ENCODE measurements at regions not wholly inside any gene's neighbourhood (a gene's known extent, or its start where the extent isn't known, plus 50 kb on each side); places are given as distances from the start of the nearest gene placed in this dataset.

DNA sequence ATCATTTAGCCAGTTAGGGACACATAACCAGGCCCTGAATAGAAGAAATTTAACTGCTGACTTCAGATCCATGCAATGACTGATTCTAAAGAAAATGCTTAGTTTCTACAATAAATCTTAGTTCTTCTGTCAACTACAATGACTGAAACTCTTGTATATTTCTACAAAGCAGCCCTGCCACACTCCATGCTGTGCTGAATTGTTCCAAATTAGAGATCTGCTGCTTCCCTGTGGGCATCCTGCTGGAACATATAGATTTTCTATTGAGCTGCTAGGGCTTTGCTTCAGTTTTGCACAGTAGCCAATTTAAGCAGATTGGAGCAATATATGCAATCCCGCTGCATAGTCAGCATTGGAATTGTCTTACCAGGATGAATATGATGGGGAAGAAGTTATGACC is 312.8 kb upstream of the SMIM31 start:
- Histone ChIP-seq H3K4ac (ENCODE audit: low read depth, low read length) (no peak overlapping the region), H3K18ac (ENCODE audit: low read length) (no peak overlapping the region), H2BK5ac (ENCODE audit: low read length) (no peak overlapping the region), H3K27ac (ENCODE audit: low read depth, low read length) (no peak overlapping the region), H2AK5ac (ENCODE audit: low read length) (no peak overlapping the region), H3K4me3 (ENCODE audit: low read length) (no peak overlapping the region), H2BK120ac (ENCODE audit: low read depth, low read length) (no peak overlapping the region), H3K9ac (ENCODE audit: low read length) (no peak overlapping the region), H3K79me2 (ENCODE audit: control insufficient read depth, insufficient read depth, low read length) (no peaks in the 10 kb centered on the region), H3K27me3 (ENCODE audit: insufficient read depth, low read length, poor library complexity) (no peaks in the 10 kb centered on the region), H2BK15ac (replicated peaks; ENCODE audit: low read depth) (no peak overlapping the region), H3K23ac (ENCODE audit: low read length) (no peak overlapping the region), H3K4me2 (ENCODE audit: low read length) (no peak overlapping the region), H4K5ac (ENCODE audit: low read length) (no peak overlapping the region), H3K4me1 (ENCODE audit: control insufficient read depth, low read depth, low read length) (peaks cover 2% of the 10 kb centered on the region), H3K56ac (ENCODE audit: low read length) (no peak overlapping the region), H4K8ac (ENCODE audit: low read depth, low read length) (no peak overlapping the region), H3K79me1 (ENCODE audit: low read length) (no peaks in the 10 kb centered on the region), H3K36me3 (ENCODE audit: control insufficient read depth, insufficient read depth, low read length) (no peaks in the 10 kb centered on the region)
- no CpG with 5 or more reads among the region's 1 CpG for WGBS (ENCODE audit: extremely low coverage, insufficient coverage, low lambda C conversion rate)
- DNase-seq, result no peak

DNA sequence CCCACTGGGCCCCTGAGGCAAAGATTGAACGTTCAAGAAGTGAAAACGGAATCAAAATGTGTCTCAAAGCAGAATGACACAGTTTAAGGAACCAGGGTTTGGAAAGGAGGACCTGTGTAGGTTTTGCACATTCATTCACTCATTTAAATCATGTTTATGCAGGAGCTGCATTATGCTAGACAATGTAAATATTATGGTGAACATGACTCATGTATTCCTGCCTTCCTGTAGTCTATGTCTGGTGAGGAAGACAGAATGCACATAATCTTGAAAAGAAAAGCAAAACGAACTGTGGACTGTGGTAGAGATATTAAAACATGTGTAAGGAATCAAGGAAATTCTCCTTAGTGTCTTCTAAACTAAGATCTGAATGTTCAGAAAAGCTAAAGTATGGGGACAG is 311.8 kb upstream of the SMIM31 start:
- H3K79me2 ChIP-seq (ENCODE audit: control insufficient read depth, insufficient read depth, low read length), result no peaks in the 10 kb centered on the region
- WGBS (ENCODE audit: extremely low coverage, insufficient coverage, low lambda C conversion rate), result no CpG with 5 or more reads among the region's 3 CpGs
- no peaks in the 10 kb centered on the region for H3K27me3 ChIP-seq (ENCODE audit: insufficient read depth, low read length, poor library complexity)
- no peak overlapping the region for H3K4ac ChIP-seq (ENCODE audit: low read depth, low read length)
- H2AK5ac ChIP-seq (ENCODE audit: low read length), result no peak overlapping the region
- no peak overlapping the region for H2BK15ac ChIP-seq (replicated peaks; ENCODE audit: low read depth)
- H2BK120ac ChIP-seq (ENCODE audit: low read depth, low read length), result no peak overlapping the region
- peaks cover 2% of the 10 kb centered on the region for H3K4me1 ChIP-seq (ENCODE audit: control insufficient read depth, low read depth, low read length)
- no peak overlapping the region for H3K56ac ChIP-seq (ENCODE audit: low read length)
- no peak overlapping the region for H3K9ac ChIP-seq (ENCODE audit: low read length)
- no peak for DNase-seq
- no peak overlapping the region for H4K8ac ChIP-seq (ENCODE audit: low read depth, low read length)
- H3K18ac ChIP-seq (ENCODE audit: low read length), result no peak overlapping the region
- no peaks in the 10 kb centered on the region for H3K36me3 ChIP-seq (ENCODE audit: control insufficient read depth, insufficient read depth, low read length)
- H3K27ac ChIP-seq (ENCODE audit: low read depth, low read length), result no peak overlapping the region
- no peak overlapping the region for H3K23ac ChIP-seq (ENCODE audit: low read length)
- no peak overlapping the region for H4K5ac ChIP-seq (ENCODE audit: low read length)
- H3K4me3 ChIP-seq (ENCODE audit: low read length), result no peak overlapping the region
- H2BK5ac ChIP-seq (ENCODE audit: low read length), result no peak overlapping the region
- no peaks in the 10 kb centered on the region for H3K79me1 ChIP-seq (ENCODE audit: low read length)
- no peak overlapping the region for H3K4me2 ChIP-seq (ENCODE audit: low read length)

DNA sequence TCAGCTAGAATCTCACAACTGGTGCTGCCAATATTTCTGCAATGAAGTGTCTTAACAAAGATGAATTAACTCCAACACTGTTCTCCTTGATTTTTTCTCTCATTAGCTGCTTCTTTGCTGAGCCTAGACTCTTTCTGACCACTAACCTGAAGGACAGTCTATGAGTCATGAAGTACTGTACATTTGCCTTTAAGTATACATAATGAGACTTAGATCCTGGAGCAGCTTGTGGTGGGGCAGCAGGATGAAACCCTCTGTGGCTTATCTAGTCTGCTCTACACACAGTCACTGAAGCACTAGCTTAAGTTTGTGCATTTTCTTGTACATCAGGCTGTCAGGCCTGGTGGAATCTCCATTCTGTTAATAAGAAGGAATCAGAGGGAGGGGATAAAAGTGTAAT is 307.4 kb upstream of the SMIM31 start:
- no peaks in the 10 kb centered on the region for H3K4me1 ChIP-seq (ENCODE audit: control insufficient read depth, low read depth, low read length)
- H3K56ac ChIP-seq (ENCODE audit: low read length), result no peak overlapping the region
- H3K79me2 ChIP-seq (ENCODE audit: control insufficient read depth, insufficient read depth, low read length), result no peaks in the 10 kb centered on the region
- no peak overlapping the region for H3K18ac ChIP-seq (ENCODE audit: low read length)
- H3K36me3 ChIP-seq (ENCODE audit: control insufficient read depth, insufficient read depth, low read length), result no peaks in the 10 kb centered on the region
- H3K79me1 ChIP-seq (ENCODE audit: low read length), result no peaks in the 10 kb centered on the region
- H3K4me3 ChIP-seq (ENCODE audit: low read length), result no peak overlapping the region
- no peak overlapping the region for H2BK120ac ChIP-seq (ENCODE audit: low read depth, low read length)
- no peak overlapping the region for H3K9ac ChIP-seq (ENCODE audit: low read length)
- no peak overlapping the region for H3K4ac ChIP-seq (ENCODE audit: low read depth, low read length)
- DNase-seq, result no peak
- no peak overlapping the region for H3K27ac ChIP-seq (ENCODE audit: low read depth, low read length)
- no peaks in the 10 kb centered on the region for H3K27me3 ChIP-seq (ENCODE audit: insufficient read depth, low read length, poor library complexity)
- no peak overlapping the region for H4K5ac ChIP-seq (ENCODE audit: low read length)
- no peak overlapping the region for H3K4me2 ChIP-seq (ENCODE audit: low read length)
- H3K23ac ChIP-seq (ENCODE audit: low read length), result no peak overlapping the region
- no peak overlapping the region for H2AK5ac ChIP-seq (ENCODE audit: low read length)
- no peak overlapping the region for H2BK15ac ChIP-seq (replicated peaks; ENCODE audit: low read depth)
- no peak overlapping the region for H2BK5ac ChIP-seq (ENCODE audit: low read length)
- no peak overlapping the region for H4K8ac ChIP-seq (ENCODE audit: low read depth, low read length)

DNA sequence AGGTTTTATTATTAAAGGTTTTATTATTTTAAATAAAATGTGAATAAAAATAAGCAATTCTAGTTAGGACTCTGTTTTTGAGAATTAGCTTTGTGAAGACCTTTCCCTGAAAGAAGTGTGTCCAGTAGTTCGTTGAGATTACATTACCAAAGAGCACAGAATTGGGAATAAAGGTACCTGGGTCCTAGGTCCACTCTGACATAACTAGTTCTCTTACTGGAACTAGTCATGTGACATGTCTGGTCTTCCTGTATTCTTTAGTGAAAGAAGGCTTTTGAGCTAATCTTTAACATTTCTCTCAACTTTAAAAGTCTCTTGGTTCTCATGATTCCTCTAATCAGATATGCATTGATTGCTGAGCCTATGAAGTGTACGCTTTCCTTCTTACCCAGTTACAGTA is 292.0 kb upstream of the SMIM31 start:
- no CpG with 5 or more reads among the region's 2 CpGs for WGBS (ENCODE audit: extremely low coverage, insufficient coverage, low lambda C conversion rate)
- no peaks in the 10 kb centered on the region for H3K27me3 ChIP-seq (ENCODE audit: insufficient read depth, low read length, poor library complexity)

DNA sequence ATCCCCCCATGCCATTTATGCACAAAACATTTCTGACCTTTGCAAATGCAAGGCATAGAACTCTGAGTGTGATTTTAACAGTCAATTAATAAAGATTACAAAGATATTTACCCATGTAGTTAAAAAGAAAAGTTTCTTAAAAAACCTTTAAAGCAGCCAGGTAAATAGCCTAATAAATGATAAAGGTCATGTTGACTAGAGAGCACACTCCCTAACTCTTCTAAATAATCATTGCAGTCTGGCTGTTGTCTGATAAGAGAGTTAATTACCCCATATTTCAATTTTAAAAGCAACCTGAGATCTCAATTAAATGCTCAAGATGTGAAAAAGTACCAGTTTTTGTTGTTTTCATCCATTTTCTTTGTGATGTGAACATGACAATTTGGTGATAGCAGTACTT is 291.5 kb upstream of the SMIM31 start:
- Histone ChIP-seq H3K4me2 (ENCODE audit: low read length) (no peak overlapping the region), H3K4me3 (ENCODE audit: low read length) (no peak overlapping the region)

More for the DNA sequence above, 292.0 kb upstream of the SMIM31 start:
- Histone ChIP-seq H2BK120ac (ENCODE audit: low read depth, low read length) (no peak overlapping the region), H2AK5ac (ENCODE audit: low read length) (no peak overlapping the region), H3K36me3 (ENCODE audit: control insufficient read depth, insufficient read depth, low read length) (no peaks in the 10 kb centered on the region), H3K18ac (ENCODE audit: low read length) (no peak overlapping the region), H3K23ac (ENCODE audit: low read length) (no peak overlapping the region), H3K4ac (ENCODE audit: low read depth, low read length) (no peak overlapping the region), H3K4me2 (ENCODE audit: low read length) (no peak overlapping the region), H2BK5ac (ENCODE audit: low read length) (no peak overlapping the region), H3K9ac (ENCODE audit: low read length) (no peak overlapping the region), H3K79me2 (ENCODE audit: control insufficient read depth, insufficient read depth, low read length) (no peaks in the 10 kb centered on the region), H3K79me1 (ENCODE audit: low read length) (no peaks in the 10 kb centered on the region), H3K4me3 (ENCODE audit: low read length) (no peak overlapping the region), H3K4me1 (ENCODE audit: control insufficient read depth, low read depth, low read length) (no peaks in the 10 kb centered on the region), H3K56ac (ENCODE audit: low read length) (no peak overlapping the region), H3K27ac (ENCODE audit: low read depth, low read length) (no peak overlapping the region), H2BK15ac (replicated peaks; ENCODE audit: low read depth) (no peak overlapping the region), H4K8ac (ENCODE audit: low read depth, low read length) (no peak overlapping the region), H4K5ac (ENCODE audit: low read length) (no peak overlapping the region)
- no peak for DNase-seq

DNA sequence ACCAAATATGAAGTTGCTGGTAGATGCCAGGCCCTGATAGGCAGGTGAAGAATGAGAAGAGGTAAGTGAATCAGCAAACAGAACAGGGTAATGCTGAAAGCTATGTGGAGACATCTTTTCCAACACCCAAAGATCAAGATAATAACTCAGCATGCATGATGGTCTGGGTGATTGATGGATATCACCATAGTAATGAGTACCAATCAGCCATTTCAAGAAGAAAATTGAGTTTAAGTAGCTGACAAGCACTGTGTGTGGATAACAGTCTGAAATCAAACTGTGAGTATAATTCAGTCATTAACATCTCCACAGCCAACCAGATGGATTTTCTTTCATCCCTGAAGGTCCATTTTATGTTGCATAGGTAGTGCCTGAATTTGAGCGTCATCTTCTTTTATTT is 289.6 kb upstream of the SMIM31 start:
- no peak overlapping the region for H3K23ac ChIP-seq (ENCODE audit: low read length)
- H3K36me3 ChIP-seq (ENCODE audit: control insufficient read depth, insufficient read depth, low read length), result no peaks in the 10 kb centered on the region
- no CpG with 5 or more reads among the region's 1 CpG for WGBS (ENCODE audit: extremely low coverage, insufficient coverage, low lambda C conversion rate)
- H3K79me2 ChIP-seq (ENCODE audit: control insufficient read depth, insufficient read depth, low read length), result no peaks in the 10 kb centered on the region
- DNase-seq, result peak; percentile 11
- no peak overlapping the region for H3K4me2 ChIP-seq (ENCODE audit: low read length)
- no peak overlapping the region for H2AK5ac ChIP-seq (ENCODE audit: low read length)
- no peak overlapping the region for H3K18ac ChIP-seq (ENCODE audit: low read length)
- H2BK15ac ChIP-seq (replicated peaks; ENCODE audit: low read depth), result no peak overlapping the region
- no peak overlapping the region for H3K9ac ChIP-seq (ENCODE audit: low read length)
- H4K5ac ChIP-seq (ENCODE audit: low read length), result no peak overlapping the region
- no peak overlapping the region for H2BK5ac ChIP-seq (ENCODE audit: low read length)
- no peak overlapping the region for H4K8ac ChIP-seq (ENCODE audit: low read depth, low read length)
- no peak overlapping the region for H3K4ac ChIP-seq (ENCODE audit: low read depth, low read length)
- H3K27ac ChIP-seq (ENCODE audit: low read depth, low read length), result no peak overlapping the region
- no peak overlapping the region for H3K4me3 ChIP-seq (ENCODE audit: low read length)
- no peaks in the 10 kb centered on the region for H3K79me1 ChIP-seq (ENCODE audit: low read length)
- no peak overlapping the region for H3K56ac ChIP-seq (ENCODE audit: low read length)
- H2BK120ac ChIP-seq (ENCODE audit: low read depth, low read length), result no peak overlapping the region
- H3K4me1 ChIP-seq (ENCODE audit: control insufficient read depth, low read depth, low read length), result no peaks in the 10 kb centered on the region
- no peaks in the 10 kb centered on the region for H3K27me3 ChIP-seq (ENCODE audit: insufficient read depth, low read length, poor library complexity)

More for the DNA sequence above, 291.5 kb upstream of the SMIM31 start:
- Histone ChIP-seq H3K9ac (ENCODE audit: low read length) (no peak overlapping the region), H3K56ac (ENCODE audit: low read length) (no peak overlapping the region), H2BK15ac (replicated peaks; ENCODE audit: low read depth) (no peak overlapping the region), H3K27me3 (ENCODE audit: insufficient read depth, low read length, poor library complexity) (no peaks in the 10 kb centered on the region), H2BK5ac (ENCODE audit: low read length) (no peak overlapping the region), H3K18ac (ENCODE audit: low read length) (no peak overlapping the region), H3K27ac (ENCODE audit: low read depth, low read length) (no peak overlapping the region), H2AK5ac (ENCODE audit: low read length) (no peak overlapping the region), H3K79me2 (ENCODE audit: control insufficient read depth, insufficient read depth, low read length) (no peaks in the 10 kb centered on the region), H3K23ac (ENCODE audit: low read length) (no peak overlapping the region), H2BK120ac (ENCODE audit: low read depth, low read length) (no peak overlapping the region), H4K8ac (ENCODE audit: low read depth, low read length) (no peak overlapping the region), H3K4me1 (ENCODE audit: control insufficient read depth, low read depth, low read length) (no peaks in the 10 kb centered on the region), H3K79me1 (ENCODE audit: low read length) (no peaks in the 10 kb centered on the region), H4K5ac (ENCODE audit: low read length) (no peak overlapping the region), H3K4ac (ENCODE audit: low read depth, low read length) (no peak overlapping the region), H3K36me3 (ENCODE audit: control insufficient read depth, insufficient read depth, low read length) (no peaks in the 10 kb centered on the region)
- no peak for DNase-seq
